SK-N-SH (cell line): ENCODE measurements at regions not wholly inside any gene's neighbourhood (a gene's known extent, or its start where the extent isn't known, plus 50 kb on each side); places are given as distances from the start of the nearest gene placed in this dataset.
A peak's percentile ranks its signal among the peaks of the same experiment; 100 is the strongest.

Source experiments
- CTCF ChIA-PET: fragments of 300-600, 350-600 bp; formaldehyde crosslinking; extraction: SDS; loops from one replicate; lab custom pipeline; 2021; lab: Yijun Ruan, JAX
- POLR2A ChIA-PET: fragments of 350-600 bp; sonication (Branson Sonifier 250); formaldehyde crosslinking; extraction: SDS; loops from one replicate; lab custom pipeline; 2020; ENCODE audit warnings: antibody characterized with exemption, inconsistent platforms; lab: Yijun Ruan, JAX
- DNase-seq: peaks from one replicate; pipeline ENCODE4 v3.0.0; 2012
- H2AFZ ChIP-seq: fragments of 200-600 bp; sonication (generic); 2 replicates; pipeline ENCODE4 v1.8.1; 2016; ENCODE audit warnings: antibody characterized with exemption, mild to moderate bottlenecking, low read depth
- H3F3A ChIP-seq: fragments of 200-600 bp; sonication (generic); replicated peaks from 2 replicates; pipeline ENCODE3; 2016; ENCODE audit warnings: antibody characterized with exemption, mild to moderate bottlenecking; ENCODE audit not compliant: insufficient read depth
- H3K27ac ChIP-seq, 2 experiments: fragments of 200-500 bp in 1 of 2; fragments of 200-600 bp in 1 of 2; sonication (Bioruptor generic) in 1 of 2; sonication (generic), shearing (Covaris generic) in 1 of 2; 2 replicates each; pipeline versions ENCODE4 v1.5.1 to v1.6.1; 2014 to 2016; ENCODE audit warnings: low read depth in 2 of 2, inconsistent platforms in 1 of 2, low read length in 1 of 2, mild to moderate bottlenecking in 1 of 2, mixed read lengths in 1 of 2
- H3K27me3 ChIP-seq: fragments of 200-600 bp; sonication (generic), shearing (Covaris generic); 2 replicates; pipeline ENCODE4 v1.6.1; 2016; ENCODE audit warnings: mixed run types; ENCODE audit not compliant: insufficient read depth
- H3K36me3 ChIP-seq, 2 experiments: fragments of 200-500 bp in 1 of 2; fragments of 200-600 bp in 1 of 2; sonication (Bioruptor generic) in 1 of 2; sonication (generic) in 1 of 2; replicated peaks in 1 of 2; 2 replicates each; pipeline versions ENCODE3 to v1.5.1; 2014 to 2016; ENCODE audit warnings: low read length in 1 of 2, mild to moderate bottlenecking in 1 of 2; ENCODE audit not compliant: insufficient read depth in 2 of 2, control insufficient read depth in 1 of 2
- H3K4me1 ChIP-seq, 2 experiments: fragments of 200-500 bp in 1 of 2; fragments of 200-600 bp in 1 of 2; sonication (Bioruptor generic) in 1 of 2; sonication (generic), shearing (Covaris generic) in 1 of 2; 2 replicates each; pipeline versions ENCODE4 v1.5.1 to v1.6.1; 2014 to 2016; ENCODE audit warnings: low read depth in 1 of 2, low read length in 1 of 2, mixed run types in 1 of 2; ENCODE audit not compliant: insufficient read depth in 2 of 2, control insufficient read depth in 1 of 2
- H3K4me2 ChIP-seq: fragments of 200-600 bp; sonication (generic), shearing (Covaris generic); 2 replicates; pipeline ENCODE4 v1.6.1; 2017; ENCODE audit warnings: mixed run types
- H3K4me3 ChIP-seq, 2 experiments: fragments of 200-500 bp in 1 of 2; fragments of 200-600 bp in 1 of 2; sonication (Bioruptor generic) in 1 of 2; sonication (generic), shearing (Covaris generic) in 1 of 2; 2 replicates each; pipeline versions ENCODE4 v1.5.1 to v1.8.1; 2014 to 2016; ENCODE audit warnings: low read depth in 2 of 2, inconsistent platforms in 1 of 2, low read length in 1 of 2, mild to moderate bottlenecking in 1 of 2, mixed read lengths in 1 of 2, moderate library complexity in 1 of 2
- H3K79me2 ChIP-seq: fragments of 200-600 bp; sonication (generic); 2 replicates; pipeline ENCODE4 v1.8.1; 2017; ENCODE audit warnings: mild to moderate bottlenecking; ENCODE audit not compliant: insufficient read depth
- H3K9ac ChIP-seq: fragments of 200-600 bp; sonication (generic); 2 replicates; pipeline ENCODE4 v1.6.1; 2017; ENCODE audit warnings: mixed run types
- H3K9me2 ChIP-seq: fragments of 200-600 bp; sonication (generic); 2 replicates; pipeline ENCODE4 v1.6.1; 2017; ENCODE audit warnings: mixed run types
- H3K9me3 ChIP-seq: fragments of 200-600 bp; sonication (generic); 2 replicates; pipeline ENCODE4 v1.6.1; 2017; ENCODE audit warnings: mixed run types, mild to moderate bottlenecking, moderate library complexity
- H4K20me1 ChIP-seq: fragments of 200-600 bp; sonication (generic); 2 replicates; pipeline ENCODE4 v1.6.1; 2017; ENCODE audit warnings: mild to moderate bottlenecking, mixed run types; ENCODE audit not compliant: insufficient read depth
- EP300 ChIP-seq, 2 experiments: IDR thresholded peaks; 2 replicates each; pipeline versions ENCODE4 v1.4.0 to v1.6.1; 2012; ENCODE audit warnings: borderline replicate concordance in 1 of 2, low read depth in 1 of 2, low read length in 1 of 2
- FOSL2 ChIP-seq: IDR thresholded peaks from 2 replicates; pipeline ENCODE4 v1.4.0; 2012; ENCODE audit warnings: low read depth, mild to moderate bottlenecking, moderate library complexity, borderline replicate concordance
- FOXJ3 ChIP-seq: sonication (generic); formaldehyde crosslinking; IDR thresholded peaks from 2 replicates; pipeline ENCODE4 v1.5.1; 2020; ENCODE audit warnings: mild to moderate bottlenecking, missing genetic modification reagents
- FOXM1 ChIP-seq: IDR thresholded peaks from 2 replicates; pipeline ENCODE4 v1.4.0; 2012; ENCODE audit warnings: low read depth, mild to moderate bottlenecking
- JUND ChIP-seq: IDR thresholded peaks from 2 replicates; pipeline ENCODE4 v1.4.0; 2012
- MEF2A ChIP-seq: IDR thresholded peaks from 2 replicates; pipeline ENCODE4 v1.4.0; 2012; ENCODE audit warnings: low read depth, borderline replicate concordance
- NFIC ChIP-seq: IDR thresholded peaks from 2 replicates; pipeline ENCODE4 v1.4.0; 2012; ENCODE audit warnings: borderline replicate concordance
- RFX5 ChIP-seq: IDR thresholded peaks from 2 replicates; pipeline ENCODE4 v1.6.1; 2012; ENCODE audit warnings: mild to moderate bottlenecking, improper control_type of control experiment, low read length
- RXRA ChIP-seq: IDR thresholded peaks from 2 replicates; pipeline ENCODE4 v1.4.0; 2012; ENCODE audit warnings: low read depth, mild to moderate bottlenecking, borderline replicate concordance
- SIN3A ChIP-seq: IDR thresholded peaks from 2 replicates; pipeline ENCODE4 v1.6.1; 2012; ENCODE audit warnings: low read depth, mild to moderate bottlenecking, low read length, moderate library complexity, borderline replicate concordance
- TAF1 ChIP-seq: IDR thresholded peaks from 2 replicates; pipeline ENCODE4 v1.6.1; 2012; ENCODE audit warnings: low read depth, mild to moderate bottlenecking, low read length, moderate library complexity, borderline replicate concordance
- TCF12 ChIP-seq: IDR thresholded peaks from 2 replicates; pipeline ENCODE4 v1.4.0; 2012
- TEAD4 ChIP-seq: IDR thresholded peaks from 2 replicates; pipeline ENCODE4 v1.4.0; 2012; ENCODE audit warnings: mild to moderate bottlenecking, borderline replicate concordance; ENCODE audit not compliant: insufficient read depth
- WGBS: methylation state at CpG from one replicate; pipeline ENCODE4 v1.1.6; 2017; ENCODE audit warnings: low lambda C conversion rate; 5-methylcytosine and 5-hydroxymethylcytosine counted together
- TF ChIP-seq, protein P1 (sequence below): IDR thresholded peaks from 2 replicates; pipeline ENCODE4 v1.4.0; 2012; ENCODE audit warnings: low read depth, borderline replicate concordance
- TF ChIP-seq, protein P2 (sequence below): IDR thresholded peaks from 2 replicates; pipeline ENCODE4 v1.6.1; 2012; ENCODE audit warnings: mild to moderate bottlenecking, low read depth, low read length, moderate library complexity
- TF ChIP-seq, protein P3 (sequence below): fragments of 200-600 bp; sonication (generic); IDR thresholded peaks from 2 replicates; pipeline ENCODE4 v1.6.1; 2017; ENCODE audit warnings: antibody characterized with exemption, mild to moderate bottlenecking, moderate library complexity
- TF ChIP-seq, protein P4 (sequence below): IDR thresholded peaks from 2 replicates; pipeline ENCODE4 v1.4.0; 2012; ENCODE audit warnings: low read depth

DNA sequence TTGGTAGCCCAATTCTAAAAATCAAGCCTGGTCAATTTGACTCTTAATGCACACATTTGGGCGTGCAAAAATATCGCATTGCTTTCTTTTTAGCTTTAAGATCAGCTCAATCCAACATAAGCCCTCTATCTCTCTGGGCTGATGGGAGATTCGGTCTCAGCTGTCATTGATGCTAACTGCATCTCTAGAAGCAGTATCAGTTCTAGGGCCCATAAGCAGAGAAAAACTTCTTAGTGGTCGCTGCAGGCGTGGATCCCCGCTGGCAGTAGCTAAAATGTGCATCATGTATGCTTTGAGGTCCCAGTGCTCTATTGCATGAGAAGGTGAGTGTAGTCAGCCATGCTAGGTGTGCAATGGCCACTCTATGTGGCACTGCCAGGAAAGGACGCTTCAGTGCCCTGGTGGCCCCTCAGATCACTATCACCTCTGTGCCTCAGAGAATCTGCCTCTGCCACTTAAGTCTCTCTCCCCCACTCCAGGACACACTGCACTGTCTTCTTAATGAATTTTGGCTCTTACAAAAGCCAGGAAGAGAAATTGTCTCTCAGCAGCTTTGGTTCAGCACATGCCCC is 79.7 kb upstream of the GADD45A start:
- Histone ChIP-seq H4K20me1 (no peaks in the 10 kb centered on the region), H3K9ac (no peak overlapping the region), H2AFZ (no peak overlapping the region), H3K4me2 (no peak overlapping the region), H3K9me3 (no peaks in the 10 kb centered on the region), H3K36me3 (no peaks in the 10 kb centered on the region), H3K4me3 (no peak overlapping the region), H3K27ac (peak overlapping the region in 1 of 2 experiments; percentile 58; a peak in 2 of 4 replicates), H3K9me2 (no peaks in the 10 kb centered on the region), H3K27me3 (no peaks in the 10 kb centered on the region), H3K79me2 (no peaks in the 10 kb centered on the region), H3K4me1 (peaks cover 0 to 44% of the 10 kb centered on the region in 2 experiments; a peak in 2 of 4 replicates), H3F3A (no peaks in the 10 kb centered on the region)
- POLR2A ChIA-PET = interaction anchor here (1.0 kb wide), 1 partner anchor 69 kb away, joined by 3 read pairs; no protein-coding TSS in a partner anchor
- TF ChIP-seq NFIC (no peak), MEF2A (no peak), FOXM1 (no peak), FOXJ3 (CRISPR knock-in tag) (no peak)
- WGBS = 92% methylated on average over 6 of the region's 7 CpGs
- no peak for DNase-seq
- CTCF ChIA-PET = interaction anchor here (0.8 to 1.6 kb wide), 4 partner anchors 24 to 81 kb away, joined by 3 read pairs; no protein-coding TSS in a partner anchor

DNA sequence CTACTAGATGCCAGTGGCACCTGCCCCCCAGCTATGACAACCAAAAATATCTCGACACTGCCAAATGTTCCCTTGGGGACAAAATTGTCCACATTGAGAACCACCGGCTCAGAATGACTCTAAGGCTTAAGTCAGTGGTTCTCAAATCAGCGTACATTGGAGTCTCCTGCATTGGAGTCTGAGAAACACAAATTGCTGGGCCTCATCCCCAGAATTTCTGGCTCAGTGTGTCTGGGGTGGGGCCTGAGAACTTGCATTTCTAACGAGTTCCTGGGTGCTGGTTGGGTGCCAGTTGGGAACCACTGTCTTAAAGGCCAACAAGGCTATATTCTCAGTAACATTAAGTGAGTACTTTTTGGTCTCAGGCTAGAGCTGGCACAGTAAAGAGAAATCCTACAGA is 77.7 kb upstream of the GADD45A start:
- DNase-seq = no peak
- WGBS = 69% methylated on average over 4 of the region's 4 CpGs
- no peaks in the 10 kb centered on the region for H3K9me3 ChIP-seq
- ChIA-PET POLR2A (no interaction called here), CTCF (interaction anchor here (0.8 to 2.4 kb wide), 3 partner anchors 16 to 153 kb away, joined by 3 to 10 read pairs (median 7); no protein-coding TSS in a partner anchor)
- no peak overlapping the region for H3K4me2 ChIP-seq
- H3K4me1 ChIP-seq = peaks cover 0 to 46% of the 10 kb centered on the region in 2 experiments; a peak in 2 of 4 replicates
- H3K9ac ChIP-seq = no peak overlapping the region
- no peaks in the 10 kb centered on the region for H3K36me3 ChIP-seq
- peak overlapping the region in 1 of 2 experiments; percentile 95; a peak in 2 of 4 replicates for H3K27ac ChIP-seq
- no peaks in the 10 kb centered on the region for H3K27me3 ChIP-seq
- H4K20me1 ChIP-seq = no peaks in the 10 kb centered on the region
- no peaks in the 10 kb centered on the region for H3F3A ChIP-seq
- no peak overlapping the region for H3K4me3 ChIP-seq
- no peaks in the 10 kb centered on the region for H3K9me2 ChIP-seq
- no peaks in the 10 kb centered on the region for H3K79me2 ChIP-seq
- TF ChIP-seq TEAD4 (no peak), SIN3A (no peak), EP300 (IDR thresholded peaks at IDR 0.05; ENCODE audit: borderline replicate concordance in 1 of 2, low read depth in 1 of 2, low read length in 1 of 2) (no peak), FOSL2 (no peak), RFX5 (no peak), JUND (no peak), RXRA (no peak), TAF1 (no peak), TCF12 (no peak), FOXM1 (no peak)
- TF ChIP-seq, protein P1, sequence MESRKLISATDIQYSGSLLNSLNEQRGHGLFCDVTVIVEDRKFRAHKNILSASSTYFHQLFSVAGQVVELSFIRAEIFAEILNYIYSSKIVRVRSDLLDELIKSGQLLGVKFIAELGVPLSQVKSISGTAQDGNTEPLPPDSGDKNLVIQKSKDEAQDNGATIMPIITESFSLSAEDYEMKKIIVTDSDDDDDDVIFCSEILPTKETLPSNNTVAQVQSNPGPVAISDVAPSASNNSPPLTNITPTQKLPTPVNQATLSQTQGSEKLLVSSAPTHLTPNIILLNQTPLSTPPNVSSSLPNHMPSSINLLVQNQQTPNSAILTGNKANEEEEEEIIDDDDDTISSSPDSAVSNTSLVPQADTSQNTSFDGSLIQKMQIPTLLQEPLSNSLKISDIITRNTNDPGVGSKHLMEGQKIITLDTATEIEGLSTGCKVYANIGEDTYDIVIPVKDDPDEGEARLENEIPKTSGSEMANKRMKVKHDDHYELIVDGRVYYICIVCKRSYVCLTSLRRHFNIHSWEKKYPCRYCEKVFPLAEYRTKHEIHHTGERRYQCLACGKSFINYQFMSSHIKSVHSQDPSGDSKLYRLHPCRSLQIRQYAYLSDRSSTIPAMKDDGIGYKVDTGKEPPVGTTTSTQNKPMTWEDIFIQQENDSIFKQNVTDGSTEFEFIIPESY = no peak
- TF ChIP-seq, protein P2, sequence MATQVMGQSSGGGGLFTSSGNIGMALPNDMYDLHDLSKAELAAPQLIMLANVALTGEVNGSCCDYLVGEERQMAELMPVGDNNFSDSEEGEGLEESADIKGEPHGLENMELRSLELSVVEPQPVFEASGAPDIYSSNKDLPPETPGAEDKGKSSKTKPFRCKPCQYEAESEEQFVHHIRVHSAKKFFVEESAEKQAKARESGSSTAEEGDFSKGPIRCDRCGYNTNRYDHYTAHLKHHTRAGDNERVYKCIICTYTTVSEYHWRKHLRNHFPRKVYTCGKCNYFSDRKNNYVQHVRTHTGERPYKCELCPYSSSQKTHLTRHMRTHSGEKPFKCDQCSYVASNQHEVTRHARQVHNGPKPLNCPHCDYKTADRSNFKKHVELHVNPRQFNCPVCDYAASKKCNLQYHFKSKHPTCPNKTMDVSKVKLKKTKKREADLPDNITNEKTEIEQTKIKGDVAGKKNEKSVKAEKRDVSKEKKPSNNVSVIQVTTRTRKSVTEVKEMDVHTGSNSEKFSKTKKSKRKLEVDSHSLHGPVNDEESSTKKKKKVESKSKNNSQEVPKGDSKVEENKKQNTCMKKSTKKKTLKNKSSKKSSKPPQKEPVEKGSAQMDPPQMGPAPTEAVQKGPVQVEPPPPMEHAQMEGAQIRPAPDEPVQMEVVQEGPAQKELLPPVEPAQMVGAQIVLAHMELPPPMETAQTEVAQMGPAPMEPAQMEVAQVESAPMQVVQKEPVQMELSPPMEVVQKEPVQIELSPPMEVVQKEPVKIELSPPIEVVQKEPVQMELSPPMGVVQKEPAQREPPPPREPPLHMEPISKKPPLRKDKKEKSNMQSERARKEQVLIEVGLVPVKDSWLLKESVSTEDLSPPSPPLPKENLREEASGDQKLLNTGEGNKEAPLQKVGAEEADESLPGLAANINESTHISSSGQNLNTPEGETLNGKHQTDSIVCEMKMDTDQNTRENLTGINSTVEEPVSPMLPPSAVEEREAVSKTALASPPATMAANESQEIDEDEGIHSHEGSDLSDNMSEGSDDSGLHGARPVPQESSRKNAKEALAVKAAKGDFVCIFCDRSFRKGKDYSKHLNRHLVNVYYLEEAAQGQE = no peak
- TF ChIP-seq, protein P3, sequence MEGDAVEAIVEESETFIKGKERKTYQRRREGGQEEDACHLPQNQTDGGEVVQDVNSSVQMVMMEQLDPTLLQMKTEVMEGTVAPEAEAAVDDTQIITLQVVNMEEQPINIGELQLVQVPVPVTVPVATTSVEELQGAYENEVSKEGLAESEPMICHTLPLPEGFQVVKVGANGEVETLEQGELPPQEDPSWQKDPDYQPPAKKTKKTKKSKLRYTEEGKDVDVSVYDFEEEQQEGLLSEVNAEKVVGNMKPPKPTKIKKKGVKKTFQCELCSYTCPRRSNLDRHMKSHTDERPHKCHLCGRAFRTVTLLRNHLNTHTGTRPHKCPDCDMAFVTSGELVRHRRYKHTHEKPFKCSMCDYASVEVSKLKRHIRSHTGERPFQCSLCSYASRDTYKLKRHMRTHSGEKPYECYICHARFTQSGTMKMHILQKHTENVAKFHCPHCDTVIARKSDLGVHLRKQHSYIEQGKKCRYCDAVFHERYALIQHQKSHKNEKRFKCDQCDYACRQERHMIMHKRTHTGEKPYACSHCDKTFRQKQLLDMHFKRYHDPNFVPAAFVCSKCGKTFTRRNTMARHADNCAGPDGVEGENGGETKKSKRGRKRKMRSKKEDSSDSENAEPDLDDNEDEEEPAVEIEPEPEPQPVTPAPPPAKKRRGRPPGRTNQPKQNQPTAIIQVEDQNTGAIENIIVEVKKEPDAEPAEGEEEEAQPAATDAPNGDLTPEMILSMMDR = no peak
- TF ChIP-seq, protein P4, sequence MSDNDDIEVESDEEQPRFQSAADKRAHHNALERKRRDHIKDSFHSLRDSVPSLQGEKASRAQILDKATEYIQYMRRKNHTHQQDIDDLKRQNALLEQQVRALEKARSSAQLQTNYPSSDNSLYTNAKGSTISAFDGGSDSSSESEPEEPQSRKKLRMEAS = no peak
- H2AFZ ChIP-seq = no peak overlapping the region
